IPS DF 6.9 (cell line): ENCODE measurements at regions not wholly inside any gene's neighbourhood (a gene's known extent, or its start where the extent isn't known, plus 50 kb on each side); places are given as distances from the start of the nearest gene placed in this dataset.

Experiments used
- DNase-seq: peaks from one replicate; pipeline ENCODE4 v3.0.0-alpha.2; 2013; ENCODE audit warnings: low read depth, low spot score
- H3K27ac ChIP-seq: one replicate; pipeline ENCODE4 v1.5.1; 2013; ENCODE audit warnings: low read length, control low read depth
- H3K27me3 ChIP-seq: 2 replicates; pipeline ENCODE4 v1.6.1; 2013; ENCODE audit warnings: mild to moderate bottlenecking, low read length; ENCODE audit not compliant: control insufficient read depth, insufficient read depth
- H3K36me3 ChIP-seq: 2 replicates; pipeline ENCODE4 v1.6.1; 2013; ENCODE audit warnings: low read length; ENCODE audit not compliant: control insufficient read depth, insufficient read depth
- H3K4me1 ChIP-seq: 2 replicates; pipeline ENCODE4 v1.6.1; 2013; ENCODE audit warnings: low read length; ENCODE audit not compliant: control insufficient read depth, insufficient read depth
- H3K4me3 ChIP-seq: 2 replicates; pipeline ENCODE4 v1.5.1; 2013; ENCODE audit warnings: mild to moderate bottlenecking, low read length
- H3K9me3 ChIP-seq: 2 replicates; pipeline ENCODE4 v1.6.1; 2013; ENCODE audit warnings: low read length, inconsistent platforms; ENCODE audit not compliant: control insufficient read depth, insufficient read depth
- WGBS: extraction: QIAGEN DNeasy Blood & Tissue Kit; methylation state at CpG from one replicate; pipeline ENCODE4 v1.1.7; 2013; ENCODE audit warnings: mixed read lengths, missing lambda C conversion rate; ENCODE audit not compliant: insufficient read length, insufficient coverage; 5-methylcytosine and 5-hydroxymethylcytosine counted together

DNA sequence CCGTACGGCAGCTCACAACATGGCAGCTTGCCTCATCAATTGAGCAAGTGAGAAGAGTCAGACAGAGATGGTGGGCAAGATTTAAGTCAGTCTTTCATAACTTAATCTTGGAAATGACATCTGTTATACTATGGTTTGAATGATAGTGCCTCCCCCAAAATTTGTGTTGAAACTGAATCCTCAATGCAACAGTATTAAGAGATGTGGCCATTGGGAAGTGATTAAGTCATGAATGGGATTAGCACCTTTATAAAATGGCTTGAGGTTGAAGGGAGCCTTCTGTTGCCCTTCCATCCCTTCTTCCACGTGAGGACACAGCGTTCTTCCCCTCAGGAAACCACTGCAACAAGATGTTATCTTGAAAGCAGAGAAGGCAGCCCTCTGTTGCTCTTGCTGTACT is 124.2 kb downstream of the C12orf75 start:
- no peak for DNase-seq
- Histone ChIP-seq H3K36me3 (no peaks in the 10 kb centered on the region), H3K4me1 (no peaks in the 10 kb centered on the region), H3K4me3 (no peak overlapping the region), H3K27ac (no peak overlapping the region), H3K9me3 (no peaks in the 10 kb centered on the region), H3K27me3 (no peaks in the 10 kb centered on the region)
- WGBS, result no CpG with 5 or more reads among the region's 4 CpGs

DNA sequence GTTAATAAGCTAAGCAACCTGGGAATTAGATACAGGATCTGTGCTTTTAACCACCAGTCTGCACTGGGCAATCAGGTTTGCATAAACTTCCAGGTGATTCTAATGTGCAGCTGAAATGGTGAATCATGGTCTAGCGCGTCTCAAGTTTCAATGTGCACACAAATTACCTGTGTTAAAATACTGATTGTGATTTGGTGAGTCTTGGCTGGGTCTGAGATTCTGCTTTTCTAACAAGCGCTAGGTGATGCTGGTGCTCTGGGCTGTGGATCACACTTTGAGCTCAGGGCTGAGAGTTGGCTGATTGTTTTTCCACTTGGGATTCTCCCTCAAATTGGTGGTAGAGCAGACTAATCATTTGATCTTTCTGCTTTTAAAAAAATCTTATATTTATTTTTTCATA is 124.8 kb downstream of the C12orf75 start:
- WGBS, result no CpG with 5 or more reads among the region's 3 CpGs

DNA sequence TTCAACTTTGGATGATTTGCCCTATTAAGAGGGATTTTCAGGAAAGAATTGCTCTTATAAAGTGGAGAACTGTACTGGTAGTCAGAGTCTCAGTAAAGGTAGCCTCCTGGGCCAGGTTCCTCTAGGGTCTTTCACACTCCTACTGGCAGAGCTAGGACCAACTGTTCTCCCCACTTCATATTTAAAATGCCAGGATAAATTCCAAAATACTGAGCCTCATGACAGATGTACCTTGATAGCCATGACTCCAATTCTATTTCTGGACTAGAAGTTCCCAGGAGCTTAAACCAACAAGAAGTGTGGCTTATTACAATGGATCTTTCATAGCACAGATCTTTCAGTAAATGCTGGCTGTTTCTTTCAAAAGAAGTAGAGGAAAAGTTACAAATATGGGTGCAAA is 126.5 kb downstream of the C12orf75 start:
- Histone ChIP-seq H3K4me1 (no peaks in the 10 kb centered on the region), H3K9me3 (no peaks in the 10 kb centered on the region), H3K27me3 (no peaks in the 10 kb centered on the region), H3K4me3 (no peak overlapping the region), H3K36me3 (no peaks in the 10 kb centered on the region), H3K27ac (no peak overlapping the region)
- no peak for DNase-seq

More for the DNA sequence above, 124.8 kb downstream of the C12orf75 start:
- DNase-seq, result no peak
- Histone ChIP-seq H3K36me3 (no peaks in the 10 kb centered on the region), H3K27me3 (no peaks in the 10 kb centered on the region), H3K27ac (no peak overlapping the region), H3K4me1 (no peaks in the 10 kb centered on the region), H3K4me3 (no peak overlapping the region), H3K9me3 (no peaks in the 10 kb centered on the region)

DNA sequence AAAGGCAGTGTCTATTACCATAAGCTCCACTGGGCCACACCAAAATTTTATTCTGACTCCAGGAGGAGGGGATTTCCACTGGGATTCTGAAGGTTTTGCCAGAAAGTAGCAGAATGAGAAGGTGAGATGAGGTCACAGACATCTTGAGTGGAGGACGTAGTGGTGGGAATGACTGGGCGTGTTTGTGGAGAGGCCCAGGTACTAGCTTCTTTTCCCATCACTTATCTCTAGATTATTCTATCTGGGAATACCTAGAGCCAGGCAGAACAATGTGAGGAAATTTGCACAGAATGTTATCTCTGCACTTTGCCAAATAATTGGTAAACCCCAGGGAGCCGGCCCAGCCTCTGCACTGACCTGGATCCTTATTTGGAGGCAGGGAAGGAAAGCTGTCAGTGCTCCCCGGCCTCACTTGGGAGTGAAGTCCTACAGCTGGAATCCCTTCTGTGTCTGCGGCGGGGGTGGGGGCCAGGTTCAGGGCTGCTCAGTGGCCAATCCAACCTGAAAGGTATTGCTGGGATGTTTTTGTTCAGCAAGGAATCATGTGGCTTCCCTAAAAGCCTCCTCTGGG is 129.4 kb downstream of the C12orf75 start:
- WGBS, result no CpG with 5 or more reads among the region's 6 CpGs

DNA sequence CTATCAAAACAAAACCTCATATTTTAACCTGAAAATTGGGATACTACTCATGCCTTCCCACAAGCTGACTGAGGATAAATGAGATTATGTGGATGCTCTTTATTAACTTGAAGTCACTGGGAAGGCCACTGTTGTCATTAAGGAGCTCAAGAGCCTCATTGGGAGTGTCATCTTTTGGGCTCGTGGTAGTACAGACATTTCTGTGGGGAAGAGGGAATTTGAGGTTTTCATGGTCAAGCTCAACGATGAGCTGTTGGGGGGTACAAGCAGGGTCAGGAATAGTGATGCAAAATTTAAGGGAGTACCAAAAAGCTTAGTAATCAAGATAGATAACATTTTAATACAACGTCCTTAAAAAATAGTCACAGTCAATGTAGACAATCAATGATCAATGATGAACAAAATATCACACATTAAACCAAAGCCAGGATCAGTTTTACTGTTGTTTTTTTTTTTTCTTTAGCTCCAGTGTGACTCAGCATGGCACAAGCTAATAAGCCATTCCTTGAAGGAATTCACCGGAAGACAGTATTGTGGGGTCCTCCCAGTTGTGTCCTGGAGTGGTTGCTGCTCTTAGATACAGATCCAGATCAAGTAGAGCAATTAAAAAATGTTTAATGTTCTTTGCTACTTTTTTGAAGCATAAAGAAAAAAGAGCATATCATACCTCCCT is 130.9 kb downstream of the C12orf75 start:
- H3K9me3 ChIP-seq, result no peaks in the 10 kb centered on the region
- no peak for DNase-seq
- no peak overlapping the region for H3K27ac ChIP-seq
- no peaks in the 10 kb centered on the region for H3K4me1 ChIP-seq
- no peaks in the 10 kb centered on the region for H3K36me3 ChIP-seq
- no peak overlapping the region for H3K4me3 ChIP-seq
- no peaks in the 10 kb centered on the region; the same call in 1 of the 2 replicates for H3K27me3 ChIP-seq
- WGBS, result no CpG with 5 or more reads among the region's 4 CpGs

More for the DNA sequence above, 129.4 kb downstream of the C12orf75 start:
- Histone ChIP-seq H3K36me3 (no peaks in the 10 kb centered on the region), H3K4me3 (no peak overlapping the region), H3K9me3 (no peaks in the 10 kb centered on the region), H3K4me1 (no peaks in the 10 kb centered on the region), H3K27ac (no peak overlapping the region), H3K27me3 (no peaks in the 10 kb centered on the region; the same call in 1 of the 2 replicates)
- no peak for DNase-seq

DNA sequence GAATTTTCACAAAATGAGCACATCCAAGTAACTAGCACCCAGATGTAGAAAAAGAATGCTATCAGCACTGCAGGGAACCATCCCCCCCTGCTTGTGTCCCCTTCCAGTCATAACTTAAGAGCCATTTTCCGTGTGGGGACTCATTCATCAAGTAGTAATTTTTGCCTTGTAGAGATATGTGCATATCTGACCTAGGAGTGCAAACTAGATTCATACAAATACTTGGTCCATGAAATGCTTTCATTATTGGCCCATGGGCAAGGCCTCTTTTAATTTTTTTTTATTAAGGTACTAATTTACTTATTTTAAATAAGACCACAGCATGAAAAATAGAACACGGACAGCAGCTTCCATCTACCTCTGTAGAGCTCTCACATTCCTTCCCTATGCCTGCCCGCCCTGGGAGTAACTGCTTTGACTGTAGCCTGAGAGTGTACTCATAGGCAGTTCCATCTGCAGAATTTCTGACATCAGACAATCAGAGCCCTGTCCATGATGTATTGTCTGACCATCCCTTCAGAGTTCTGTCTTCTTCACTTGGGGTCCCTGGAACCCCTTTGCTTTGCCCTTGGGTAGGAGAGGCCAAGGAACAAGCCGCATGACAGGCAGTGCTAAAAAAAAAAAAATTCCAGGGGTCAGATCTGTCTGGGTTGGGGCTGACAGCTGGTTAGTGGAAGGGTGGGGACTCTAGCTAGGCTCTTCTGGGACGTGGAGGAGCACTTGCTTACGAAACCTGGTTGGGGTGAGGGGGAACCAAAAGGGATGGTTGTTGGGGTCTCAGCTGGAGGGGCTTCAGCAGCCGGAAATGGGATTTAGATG is 131.7 kb downstream of the C12orf75 start:
- Histone ChIP-seq H3K4me1 (no peaks in the 10 kb centered on the region), H3K27ac (no peak overlapping the region), H3K27me3 (no peaks in the 10 kb centered on the region; the same call in 1 of the 2 replicates), H3K9me3 (no peaks in the 10 kb centered on the region), H3K36me3 (no peaks in the 10 kb centered on the region), H3K4me3 (no peak overlapping the region)
- WGBS, result no CpG with 5 or more reads among the region's 7 CpGs
- no peak for DNase-seq

DNA sequence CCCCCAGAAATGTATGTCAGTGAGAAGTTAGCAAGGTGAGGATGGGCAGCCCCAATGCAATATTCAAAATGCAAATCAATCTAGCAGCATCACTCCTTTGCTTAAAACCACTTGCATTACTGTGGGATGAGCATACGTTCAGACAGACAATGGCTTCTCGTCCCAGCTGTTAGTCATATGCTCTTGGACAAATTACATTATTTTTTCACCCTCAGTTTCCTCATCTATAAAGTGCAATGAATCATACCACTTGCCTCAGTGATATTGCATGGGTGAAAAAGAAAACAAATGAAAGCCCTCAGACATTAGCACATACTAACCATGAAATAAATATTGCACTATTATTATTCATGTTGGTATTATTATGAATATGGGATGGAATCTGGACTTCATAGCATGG is 132.3 kb downstream of the C12orf75 start:
- no peak for DNase-seq
- no peak overlapping the region for H3K4me3 ChIP-seq
- no peaks in the 10 kb centered on the region for H3K36me3 ChIP-seq
- no peak overlapping the region for H3K27ac ChIP-seq
- no peaks in the 10 kb centered on the region for H3K4me1 ChIP-seq
- no peaks in the 10 kb centered on the region for H3K9me3 ChIP-seq
- WGBS, result no CpG with 5 or more reads among the region's 2 CpGs
- no peaks in the 10 kb centered on the region; the same call in 1 of the 2 replicates for H3K27me3 ChIP-seq

DNA sequence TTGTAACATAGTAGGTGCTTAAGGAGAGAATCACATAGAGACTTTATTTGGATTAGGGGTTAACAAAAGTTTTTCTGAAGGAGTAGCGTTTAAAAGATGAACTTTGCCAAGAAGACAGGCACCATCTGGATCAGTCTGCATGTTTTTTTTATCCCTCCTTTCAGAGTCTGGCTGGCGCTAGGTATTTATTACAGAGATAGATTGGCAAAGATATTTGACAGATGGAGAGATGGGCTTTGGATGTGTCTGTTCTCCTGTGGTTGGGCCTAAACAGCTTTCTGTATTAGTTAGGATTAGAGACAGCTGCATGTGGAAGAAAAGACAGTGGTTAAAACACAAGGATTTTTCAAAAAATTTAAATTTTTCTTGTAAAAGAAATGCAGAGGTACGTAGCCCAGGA is 133.9 kb downstream of the C12orf75 start:
- Histone ChIP-seq H3K4me3 (no peak overlapping the region), H3K9me3 (no peaks in the 10 kb centered on the region), H3K27me3 (no peaks in the 10 kb centered on the region; the same call in 1 of the 2 replicates), H3K36me3 (no peaks in the 10 kb centered on the region), H3K27ac (no peak overlapping the region), H3K4me1 (no peaks in the 10 kb centered on the region)
- no CpG with 5 or more reads among the region's 3 CpGs for WGBS
- DNase-seq, result no peak

DNA sequence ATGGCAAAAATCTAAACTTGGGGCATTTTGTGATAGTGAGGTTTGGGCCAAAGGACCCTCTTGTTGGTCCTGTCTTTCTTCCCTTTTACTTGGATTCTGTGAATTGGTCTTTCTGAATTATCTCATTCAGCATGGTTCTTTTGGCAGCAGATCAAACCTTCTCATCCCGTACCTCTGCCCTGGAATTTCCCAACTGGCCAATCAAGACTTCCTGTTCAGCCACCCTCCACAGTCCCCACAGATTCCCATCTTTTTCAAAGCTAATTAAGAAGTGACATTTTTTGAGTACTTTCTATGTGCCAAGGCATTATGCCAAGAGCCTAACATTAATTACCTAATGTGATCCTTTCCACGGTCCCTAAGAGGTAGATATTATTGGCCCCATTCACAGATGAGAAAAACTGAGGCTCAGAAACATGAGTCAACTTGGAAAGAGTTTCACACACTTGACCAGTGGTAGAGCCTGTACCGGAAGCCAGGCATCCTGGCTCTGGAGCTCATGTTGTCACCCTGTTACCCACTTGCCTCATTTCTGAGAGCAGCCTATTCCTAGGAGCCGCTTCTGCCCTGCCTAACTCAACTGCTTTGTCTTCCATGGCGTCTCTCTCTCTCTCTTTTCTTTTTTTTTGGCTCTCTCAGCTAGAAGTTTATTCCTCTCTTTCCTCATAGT is 135.9 kb downstream of the C12orf75 start:
- Histone ChIP-seq H3K4me1 (no peaks in the 10 kb centered on the region), H3K4me3 (no peak overlapping the region), H3K36me3 (no peaks in the 10 kb centered on the region), H3K27ac (no peak overlapping the region), H3K9me3 (no peaks in the 10 kb centered on the region), H3K27me3 (no peaks in the 10 kb centered on the region; the same call in 1 of the 2 replicates)
- no peak for DNase-seq
- no CpG with 5 or more reads among the region's 5 CpGs for WGBS

DNA sequence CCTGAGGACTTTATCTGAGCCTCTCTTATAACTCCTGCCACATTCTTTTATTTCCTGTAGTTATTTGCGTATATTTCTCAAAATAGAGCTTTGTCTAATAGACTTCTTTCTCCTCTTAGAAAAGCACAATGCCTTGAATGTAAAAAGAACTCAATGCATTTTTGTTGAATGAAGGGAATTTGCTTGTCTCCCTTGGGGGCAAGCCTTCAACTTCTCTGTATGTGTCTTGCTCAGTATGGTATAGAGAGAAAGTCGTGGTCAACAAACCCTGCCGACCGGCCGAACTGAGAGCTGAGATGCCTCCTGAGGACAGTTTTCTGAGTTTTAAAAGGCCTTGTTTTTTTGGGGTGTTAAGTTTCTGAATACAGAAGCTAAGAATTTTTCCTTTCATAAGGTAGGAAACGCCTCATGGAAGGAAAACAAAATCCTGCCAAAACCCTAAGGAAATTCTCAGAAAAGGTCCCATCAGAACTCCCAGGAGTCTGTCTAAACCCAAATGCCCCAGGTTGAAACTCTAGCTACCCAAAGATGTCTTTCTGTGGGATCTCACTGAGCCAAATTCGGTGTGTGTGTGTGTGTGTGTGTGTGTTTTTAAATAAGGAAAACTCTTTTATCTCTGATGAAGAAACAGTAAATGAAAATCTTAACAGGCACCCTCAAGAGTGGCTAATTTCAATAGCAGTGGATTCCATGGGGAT is 136.6 kb downstream of the C12orf75 start:
- no peak for DNase-seq
- no peaks in the 10 kb centered on the region for H3K4me1 ChIP-seq
- no peaks in the 10 kb centered on the region for H3K36me3 ChIP-seq
- no peaks in the 10 kb centered on the region; the same call in 1 of the 2 replicates for H3K27me3 ChIP-seq
- H3K9me3 ChIP-seq, result no peaks in the 10 kb centered on the region
- no CpG with 5 or more reads among the region's 7 CpGs for WGBS
- no peak overlapping the region for H3K27ac ChIP-seq
- H3K4me3 ChIP-seq, result no peak overlapping the region
